GM18909 (cell line): ENCODE measurements at regions not wholly inside any gene's neighbourhood (a gene's known extent, or its start where the extent isn't known, plus 50 kb on each side); places are given as distances from the start of the nearest gene placed in this dataset.
"Not testable (repeated sequence)": the region's sequence is repeated elsewhere in the genome, so short reads cannot be mapped to it uniquely, and the experiment has no call there.

Experiments used
- ATAC-seq: cut with Tn5 transposase; IDR thresholded peaks from one replicate; pipeline ENCODE4 v1.9.1; 2021; ENCODE audit warnings: mild to moderate bottlenecking; ENCODE audit not compliant: unreplicated experiment, poor library complexity

GRCh38 chr12:46475972-46476645, 103.5 kb upstream of the SLC38A2 start:
- no peak for ATAC-seq

GRCh38 chr12:46474385-46474784, 101.8 kb upstream of the SLC38A2 start:
- ATAC-seq, result not testable (repeated sequence)

- peak; percentile 80 for ATAC-seq
Measured at GRCh38 chr12:46473634-46474329, 101.2 kb upstream of the SLC38A2 start.

GRCh38 chr12:46472893-46473633, 100.5 kb upstream of the SLC38A2 start:
- peak; percentile 11 for ATAC-seq

GRCh38 chr12:46472144-46472705, 99.7 kb upstream of the SLC38A2 start:
- ATAC-seq, result no peak

- ATAC-seq, result no peak
Measured at GRCh38 chr12:46471404-46471803, 98.8 kb upstream of the SLC38A2 start.

GRCh38 chr12:46470975-46471374, 98.4 kb upstream of the SLC38A2 start:
- ATAC-seq, result no peak

- ATAC-seq, result peak; percentile 77
Measured at GRCh38 chr12:46470036-46470627, 97.6 kb upstream of the SLC38A2 start.

- ATAC-seq, result no peak
Measured at GRCh38 chr12:46468813-46469212, 96.2 kb upstream of the SLC38A2 start.

- no peak for ATAC-seq
Measured at GRCh38 chr12:46468160-46468559, 95.6 kb upstream of the SLC38A2 start.

- ATAC-seq, result no peak
Measured at GRCh38 chr12:46465307-46465706, 92.7 kb upstream of the SLC38A2 start.

- ATAC-seq, result no peak
Measured at GRCh38 chr12:46464863-46465262, 92.3 kb upstream of the SLC38A2 start.

- ATAC-seq, result no peak
Measured at GRCh38 chr12:46462641-46463355, 90.2 kb upstream of the SLC38A2 start.

- no peak for ATAC-seq
Measured at GRCh38 chr12:46461907-46462640, 89.5 kb upstream of the SLC38A2 start.

GRCh38 chr12:46461459-46461858, 88.9 kb upstream of the SLC38A2 start:
- ATAC-seq, result no peak

- peak; percentile 21 for ATAC-seq
Measured at GRCh38 chr12:46460682-46461210, 88.2 kb upstream of the SLC38A2 start.

- peak; percentile 55 for ATAC-seq
Measured at GRCh38 chr12:46459861-46460545, 87.4 kb upstream of the SLC38A2 start.

- no peak for ATAC-seq
Measured at GRCh38 chr12:46459111-46459510, 86.5 kb upstream of the SLC38A2 start.
